MCF 10A (cell line): ENCODE measurements at regions not wholly inside any gene's neighbourhood (a gene's known extent, or its start where the extent isn't known, plus 50 kb on each side); places are given as distances from the start of the nearest gene placed in this dataset.

Experiments
- BruUV-seq: library from RNA; stranded (reverse); fragments of 400-500 nt; replicated peaks from 2 replicates; lab custom pipeline; 2021; lab: Mats Ljungman, UMichigan
- CTCF ChIA-PET: fragments of 300-600 bp; sonication (Branson Sonifier 250); formaldehyde crosslinking; extraction: SDS; loops from one replicate; lab custom pipeline; 2021; ENCODE audit warnings: antibody characterized with exemption, inconsistent platforms; lab: Yijun Ruan, JAX
- POLR2A ChIA-PET: fragments of 300-600, 350-650 bp; sonication (Branson Sonifier 250); formaldehyde crosslinking; extraction: SDS; loops from one replicate; lab custom pipeline; 2020; ENCODE audit warnings: antibody characterized with exemption, inconsistent platforms; lab: Yijun Ruan, JAX
- DNase-seq: peaks from one replicate; pipeline ENCODE4 v3.0.0-alpha.2; 2018; ENCODE audit not compliant: unreplicated experiment
- H3K27ac Mint-ChIP-seq: one replicate; pipeline ENCODE4 v1.8.0; 2022; ENCODE audit warnings: mild to moderate bottlenecking, low read depth, mixed read lengths; ENCODE audit not compliant: unreplicated experiment
- H3K27me3 Mint-ChIP-seq: one replicate; pipeline ENCODE4 v1.8.0; 2022; ENCODE audit warnings: mixed read lengths; ENCODE audit not compliant: insufficient read depth, unreplicated experiment
- H3K36me3 Mint-ChIP-seq: one replicate; pipeline ENCODE4 v1.8.0; 2022; ENCODE audit warnings: mild to moderate bottlenecking, moderate library complexity, mixed read lengths; ENCODE audit not compliant: insufficient read depth, unreplicated experiment
- H3K4me1 Mint-ChIP-seq: one replicate; pipeline ENCODE4 v1.8.0; 2022; ENCODE audit warnings: mixed read lengths; ENCODE audit not compliant: insufficient read depth, unreplicated experiment
- H3K4me3 Mint-ChIP-seq: one replicate; pipeline ENCODE4 v1.8.0; 2022; ENCODE audit warnings: mild to moderate bottlenecking, moderate library complexity, mixed read lengths; ENCODE audit not compliant: unreplicated experiment
- H3K9me3 Mint-ChIP-seq: one replicate; pipeline ENCODE4 v1.8.0; 2022; ENCODE audit warnings: mixed read lengths; ENCODE audit not compliant: unreplicated experiment
- CTCF ChIP-seq: fragments of 200-600 bp; IDR thresholded peaks from one replicate; pipeline ENCODE4 v1.8.0; 2022; ENCODE audit warnings: antibody characterized with exemption, mild to moderate bottlenecking; ENCODE audit not compliant: unreplicated experiment
- intact Hi-C: fragments of 100-400 bp; cut with micrococcal nuclease; formaldehyde crosslinking; loops from 2 replicates; pipeline ENCODE4 v1.14.1; 2022

GRCh38 chr5:58224221-58224620, 235.7 kb downstream of the PLK2 start:
- POLR2A ChIA-PET, result interaction anchor here (1.0 to 1.3 kb wide), 2 partner anchors 10 to 291 kb away, joined by 3 to 4 read pairs; no protein-coding TSS in a partner anchor
- Mint-ChIP-seq H3K27ac (no peak overlapping the region), H3K4me1 (peaks cover 5% of the 10 kb centered on the region)

GRCh38 chr5:58215364-58215763, 244.5 kb downstream of the PLK2 start:
- intact Hi-C loops, result no loop called here

More at GRCh38 chr5:58224221-58224620, 235.7 kb downstream of the PLK2 start:
- DNase-seq, result no peak
- no peak overlapping the region for H3K4me3 Mint-ChIP-seq
- no peaks in the 10 kb centered on the region for H3K36me3 Mint-ChIP-seq
- no TSS peak for BruUV-seq
- CTCF ChIA-PET, result no interaction called here
- intact Hi-C loops, result no loop called here
- no peaks in the 10 kb centered on the region for H3K27me3 Mint-ChIP-seq
- no peak for TF ChIP-seq CTCF
- no peaks in the 10 kb centered on the region for H3K9me3 Mint-ChIP-seq

DNA sequence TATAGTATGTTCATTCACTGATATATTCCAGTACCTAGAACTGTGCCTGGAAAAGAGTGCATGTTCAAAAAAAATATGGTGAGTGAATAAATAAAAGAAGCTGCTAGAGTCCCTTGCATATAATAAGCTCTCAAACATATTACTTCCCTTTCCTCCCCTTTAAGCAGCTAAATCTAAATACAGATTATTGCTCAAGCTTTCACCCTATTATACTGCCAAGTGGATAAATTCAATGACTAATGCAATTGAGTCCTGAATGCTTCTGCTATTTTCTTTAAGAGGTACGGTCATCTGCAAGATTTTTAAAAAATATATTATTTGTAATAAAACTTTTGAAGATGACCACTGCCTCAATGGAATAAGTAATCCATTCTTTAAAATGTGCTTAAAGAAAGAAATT, 248.4 kb downstream of the PLK2 start:
- POLR2A ChIA-PET, result no interaction called here
- TF ChIP-seq CTCF, result no peak
- no peak for DNase-seq
- H3K4me1 Mint-ChIP-seq, result no peaks in the 10 kb centered on the region
- intact Hi-C loops, result no loop called here
- H3K4me3 Mint-ChIP-seq, result no peak overlapping the region
- CTCF ChIA-PET, result no interaction called here
- no TSS peak for BruUV-seq
- no peaks in the 10 kb centered on the region for H3K9me3 Mint-ChIP-seq
- H3K27ac Mint-ChIP-seq, result no peak overlapping the region
- H3K27me3 Mint-ChIP-seq, result no peaks in the 10 kb centered on the region
- H3K36me3 Mint-ChIP-seq, result no peaks in the 10 kb centered on the region

More at GRCh38 chr5:58215364-58215763, 244.5 kb downstream of the PLK2 start:
- Mint-ChIP-seq H3K27me3 (no peaks in the 10 kb centered on the region), H3K27ac (no peak overlapping the region), H3K4me1 (no peaks in the 10 kb centered on the region), H3K36me3 (no peaks in the 10 kb centered on the region), H3K4me3 (no peak overlapping the region), H3K9me3 (peaks cover 7% of the 10 kb centered on the region)
- no TSS peak for BruUV-seq
- CTCF ChIA-PET, result no interaction called here
- TF ChIP-seq CTCF, result no peak
- POLR2A ChIA-PET, result no interaction called here
- no peak for DNase-seq

GRCh38 chr5:58208674-58209073, 251.2 kb downstream of the PLK2 start:
- no peaks in the 10 kb centered on the region for H3K36me3 Mint-ChIP-seq
- H3K9me3 Mint-ChIP-seq, result no peaks in the 10 kb centered on the region
- H3K27ac Mint-ChIP-seq, result no peak overlapping the region
- CTCF ChIA-PET, result interaction anchor here (0.7 kb wide), 1 partner anchor 551 kb away, joined by 4 read pairs; no protein-coding TSS in a partner anchor
- no peak for TF ChIP-seq CTCF
- POLR2A ChIA-PET, result no interaction called here
- no peaks in the 10 kb centered on the region for H3K4me1 Mint-ChIP-seq
- no peak overlapping the region for H3K4me3 Mint-ChIP-seq
- DNase-seq, result no peak
- BruUV-seq, result no TSS peak
- no peaks in the 10 kb centered on the region for H3K27me3 Mint-ChIP-seq
- intact Hi-C loops, result no loop called here
